ACC112 (cell line): ENCODE measurements at regions not wholly inside any gene's neighbourhood (a gene's known extent, or its start where the extent isn't known, plus 50 kb on each side); places are given as distances from the start of the nearest gene placed in this dataset.

Experiments used
- H2AFZ ChIP-seq: fragments of 200-600 bp; sonication (generic); one replicate; pipeline ENCODE4 v1.6.0; 2017; ENCODE audit warnings: antibody characterized with exemption, low read length; ENCODE audit not compliant: unreplicated experiment
- H3K27ac ChIP-seq: fragments of 200-600 bp; sonication (generic); 2 replicates; pipeline ENCODE4 v1.5.1; 2014; ENCODE audit warnings: low read depth, mild to moderate bottlenecking, antibody characterized with exemption, low read length, moderate library complexity
- H3K27me3 ChIP-seq: fragments of 200-600 bp; sonication (generic); 2 replicates; pipeline ENCODE4 v1.6.1; 2014; ENCODE audit warnings: mild to moderate bottlenecking, antibody characterized with exemption, low read length, moderate library complexity, mixed read lengths; ENCODE audit not compliant: insufficient read depth
- H3K36me3 ChIP-seq: fragments of 200-600 bp; sonication (generic); 2 replicates; pipeline ENCODE4 v1.6.1; 2016; ENCODE audit warnings: mild to moderate bottlenecking, antibody characterized with exemption, low read length, moderate library complexity, mixed read lengths; ENCODE audit not compliant: insufficient read depth
- H3K4me1 ChIP-seq: fragments of 200-600 bp; sonication (generic); one replicate; pipeline ENCODE4 v1.6.1; 2016; ENCODE audit warnings: low read length, mixed read lengths; ENCODE audit not compliant: insufficient read depth, unreplicated experiment, control insufficient read depth
- H3K4me3 ChIP-seq: fragments of 200-600 bp; sonication (generic); 2 replicates; pipeline ENCODE4 v1.5.1; 2014; ENCODE audit warnings: mild to moderate bottlenecking, low read depth, low read length
- H3K79me2 ChIP-seq: fragments of 200-600 bp; sonication (generic); one replicate; pipeline ENCODE4 v1.6.0; 2016; ENCODE audit warnings: low read length; ENCODE audit not compliant: control insufficient read depth, unreplicated experiment, insufficient read depth

DNA sequence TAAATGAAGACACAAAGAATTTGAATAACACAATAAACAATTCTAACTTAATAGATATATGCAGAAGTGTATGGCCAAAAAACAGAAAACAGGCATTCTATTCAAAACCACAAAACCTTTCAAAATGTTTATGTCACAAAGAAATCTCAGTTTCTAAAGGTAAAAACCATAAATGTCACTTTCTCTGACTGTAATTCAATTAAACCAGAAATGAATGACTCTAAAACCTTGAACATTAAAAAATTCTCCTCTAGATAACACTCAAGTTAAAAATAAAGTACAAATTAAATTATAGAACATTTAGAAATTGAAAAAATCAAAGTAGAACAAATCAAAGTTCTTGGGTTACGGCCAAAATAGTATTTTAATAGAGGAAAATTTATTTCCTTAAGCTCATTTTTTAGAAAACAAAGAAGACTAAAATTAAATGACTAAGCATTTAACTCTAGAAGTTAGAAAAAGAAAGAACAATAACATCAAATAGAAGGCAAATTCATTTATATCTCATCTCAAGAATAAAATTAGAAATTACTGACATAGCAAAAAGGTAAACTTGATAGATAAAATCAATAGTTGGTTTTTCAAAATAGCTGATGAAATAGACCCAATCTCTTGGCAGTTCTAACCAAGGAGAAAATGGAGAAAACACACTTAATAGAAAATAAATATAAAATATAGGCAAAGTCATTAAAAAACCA, 198.8 kb downstream of the TEX36 start:
- Histone ChIP-seq H3K27ac (no peak overlapping the region), H3K79me2 (no peaks in the 10 kb centered on the region), H3K36me3 (no peaks in the 10 kb centered on the region), H3K4me3 (no peak overlapping the region), H3K4me1 (no peaks in the 10 kb centered on the region), H3K27me3 (no peaks in the 10 kb centered on the region), H2AFZ (no peak overlapping the region)

DNA sequence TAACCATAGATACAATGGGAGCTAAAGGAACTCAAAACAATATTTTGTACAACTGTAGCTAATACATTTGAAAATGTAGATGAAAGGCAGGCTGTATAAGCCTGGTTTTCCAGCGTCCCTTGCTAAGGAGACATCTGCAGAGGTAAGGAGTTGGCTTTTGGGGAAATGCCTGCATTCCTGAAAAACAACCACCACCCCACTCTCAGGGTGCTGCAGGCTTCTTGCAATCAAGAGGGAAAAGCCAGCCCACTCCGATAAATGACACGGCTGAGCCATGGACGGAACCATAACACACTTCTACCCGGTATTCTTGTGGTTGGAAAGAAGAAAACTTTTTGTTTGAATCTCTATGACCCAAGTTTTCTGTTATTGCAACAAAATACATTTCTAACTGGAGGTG, 200.3 kb downstream of the TEX36 start:
- H3K4me1 ChIP-seq, result no peaks in the 10 kb centered on the region
- no peak overlapping the region for H3K4me3 ChIP-seq
- no peaks in the 10 kb centered on the region for H3K27me3 ChIP-seq
- H3K27ac ChIP-seq, result no peak overlapping the region
- H2AFZ ChIP-seq, result no peak overlapping the region
- H3K36me3 ChIP-seq, result no peaks in the 10 kb centered on the region
- no peaks in the 10 kb centered on the region for H3K79me2 ChIP-seq

DNA sequence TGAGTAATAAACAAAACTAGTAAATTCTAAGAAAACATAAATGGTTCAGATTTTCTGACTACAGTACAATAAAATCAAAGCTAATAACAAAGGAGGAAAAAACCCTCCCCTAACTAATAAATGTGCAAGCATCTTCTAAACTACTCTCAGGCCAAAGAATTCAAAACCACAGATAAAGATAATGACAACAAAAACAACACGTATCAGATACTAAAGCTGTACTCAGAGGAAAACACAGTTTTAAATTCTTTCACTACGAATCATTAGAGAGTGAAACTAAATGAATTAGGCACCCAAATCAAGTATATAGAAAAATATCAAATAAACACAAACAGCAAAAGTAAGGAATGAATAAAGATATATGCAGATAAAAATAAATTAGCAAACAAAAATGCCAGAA, 200.9 kb downstream of the TEX36 start:
- no peak overlapping the region for H3K27ac ChIP-seq
- H3K79me2 ChIP-seq, result no peaks in the 10 kb centered on the region
- no peaks in the 10 kb centered on the region for H3K4me1 ChIP-seq
- H2AFZ ChIP-seq, result no peak overlapping the region
- peak overlapping the region; percentile 33; the same call in 1 of the 2 replicates for H3K4me3 ChIP-seq
- no peaks in the 10 kb centered on the region for H3K36me3 ChIP-seq
- no peaks in the 10 kb centered on the region for H3K27me3 ChIP-seq

DNA sequence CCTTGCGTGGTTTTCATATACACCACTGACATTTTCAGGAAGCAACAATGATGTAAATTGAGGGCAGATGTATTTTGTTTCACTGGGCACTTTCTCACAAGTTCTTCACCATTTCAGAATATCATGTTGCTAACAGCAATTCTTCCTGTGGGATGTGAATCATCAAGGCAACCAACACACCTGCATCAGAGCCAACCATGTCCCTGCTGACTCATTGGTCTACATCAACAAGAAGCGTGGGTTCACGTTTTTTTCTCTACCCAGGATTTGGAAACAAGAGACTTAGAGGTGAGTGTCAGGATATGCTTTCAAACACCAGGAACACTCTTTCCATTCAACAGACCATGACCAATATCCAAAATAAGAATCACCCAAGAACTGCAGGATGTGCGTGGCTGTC, 203.9 kb downstream of the TEX36 start:
- no peaks in the 10 kb centered on the region for H3K4me1 ChIP-seq
- H3K27me3 ChIP-seq, result no peaks in the 10 kb centered on the region
- H3K79me2 ChIP-seq, result no peaks in the 10 kb centered on the region
- H3K4me3 ChIP-seq, result no peak overlapping the region
- no peaks in the 10 kb centered on the region for H3K36me3 ChIP-seq
- no peak overlapping the region for H3K27ac ChIP-seq
- no peak overlapping the region for H2AFZ ChIP-seq

DNA sequence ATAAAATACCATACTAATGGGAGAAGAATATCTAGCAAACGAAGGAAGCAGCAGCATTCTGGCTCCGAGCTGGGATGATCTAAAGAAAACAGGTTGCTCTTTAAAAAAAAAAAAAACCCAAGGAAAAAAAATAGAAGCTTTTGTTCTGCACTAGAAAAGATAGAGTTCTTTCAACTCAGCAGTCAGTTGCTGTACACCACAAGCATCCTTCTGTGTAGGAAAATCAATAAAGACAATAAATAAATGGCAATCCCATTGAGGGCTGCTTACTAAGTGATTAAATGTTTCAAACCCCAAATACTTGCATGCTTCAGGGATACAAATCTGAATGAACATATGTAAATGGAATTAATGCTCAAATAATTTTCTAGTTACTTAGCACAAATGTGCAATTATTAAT, 207.1 kb downstream of the TEX36 start:
- H3K27me3 ChIP-seq, result no peaks in the 10 kb centered on the region
- no peak overlapping the region for H2AFZ ChIP-seq
- H3K36me3 ChIP-seq, result no peaks in the 10 kb centered on the region
- H3K4me3 ChIP-seq, result no peak overlapping the region
- H3K27ac ChIP-seq, result no peak overlapping the region
- no peaks in the 10 kb centered on the region for H3K4me1 ChIP-seq
- no peaks in the 10 kb centered on the region for H3K79me2 ChIP-seq

DNA sequence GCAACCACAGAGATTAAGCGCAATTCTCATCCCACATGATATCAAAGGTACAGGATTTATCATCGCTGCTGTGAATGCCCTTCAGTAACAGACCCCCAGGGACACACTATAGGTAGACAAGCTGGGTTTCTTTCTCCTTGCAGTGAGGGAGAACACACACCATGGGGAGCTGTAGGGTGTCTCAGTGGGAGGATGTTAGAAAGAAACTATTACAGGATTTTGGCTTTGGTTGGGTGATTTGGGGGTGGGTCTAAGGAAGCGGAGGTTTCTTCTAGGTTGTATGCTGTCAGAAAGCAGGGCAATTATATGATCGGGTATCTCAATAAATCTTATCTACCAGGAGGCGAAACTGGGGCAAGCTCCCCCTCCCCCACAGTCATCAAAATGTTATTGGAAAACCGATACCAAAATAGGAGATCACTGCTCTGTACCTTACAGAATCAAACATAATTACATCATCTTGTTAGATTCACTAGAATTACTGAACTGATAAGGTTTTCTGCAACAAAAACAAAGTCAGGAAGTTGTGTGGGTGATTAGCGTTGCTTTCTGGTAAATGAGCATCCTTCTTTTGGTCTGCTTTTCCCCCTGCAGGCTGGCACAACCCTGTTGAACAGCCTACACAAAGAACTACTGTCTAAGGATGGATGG, 209.7 kb downstream of the TEX36 start:
- Histone ChIP-seq H3K36me3 (no peaks in the 10 kb centered on the region), H3K4me1 (no peaks in the 10 kb centered on the region), H3K27ac (no peak overlapping the region), H3K79me2 (no peaks in the 10 kb centered on the region), H2AFZ (no peak overlapping the region), H3K27me3 (no peaks in the 10 kb centered on the region), H3K4me3 (no peak overlapping the region)

DNA sequence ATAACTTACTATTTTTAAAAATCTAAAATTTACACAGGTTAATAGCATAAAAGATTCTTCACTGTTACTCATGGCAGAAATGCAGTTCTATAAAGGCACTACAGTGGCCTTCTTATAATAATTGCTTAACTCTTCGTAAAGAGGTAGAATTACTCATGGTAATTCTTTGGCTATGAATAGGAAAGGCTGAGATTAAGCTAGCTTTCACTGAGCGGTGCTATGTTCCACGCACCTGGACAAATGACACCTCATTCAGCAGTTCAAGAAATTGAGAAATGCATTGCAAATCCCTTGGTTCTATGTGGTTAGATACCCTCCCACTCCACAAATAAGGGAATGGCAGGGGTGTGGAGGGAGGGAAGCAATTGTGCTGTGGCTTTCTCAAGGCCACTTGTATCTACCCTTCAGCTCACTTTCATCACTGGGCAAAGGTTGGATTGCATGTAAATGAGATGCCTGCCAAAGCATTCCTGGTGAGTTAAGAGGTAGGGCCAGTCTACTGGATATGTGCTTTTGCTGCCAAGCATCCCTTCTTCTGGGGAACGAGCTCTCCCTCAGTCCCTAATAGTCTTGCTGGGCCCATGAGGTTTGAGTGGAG, 210.9 kb downstream of the TEX36 start:
- Histone ChIP-seq H3K27me3 (no peaks in the 10 kb centered on the region), H2AFZ (no peak overlapping the region), H3K4me3 (no peak overlapping the region), H3K36me3 (no peaks in the 10 kb centered on the region), H3K79me2 (no peaks in the 10 kb centered on the region), H3K4me1 (no peaks in the 10 kb centered on the region), H3K27ac (no peak overlapping the region)

DNA sequence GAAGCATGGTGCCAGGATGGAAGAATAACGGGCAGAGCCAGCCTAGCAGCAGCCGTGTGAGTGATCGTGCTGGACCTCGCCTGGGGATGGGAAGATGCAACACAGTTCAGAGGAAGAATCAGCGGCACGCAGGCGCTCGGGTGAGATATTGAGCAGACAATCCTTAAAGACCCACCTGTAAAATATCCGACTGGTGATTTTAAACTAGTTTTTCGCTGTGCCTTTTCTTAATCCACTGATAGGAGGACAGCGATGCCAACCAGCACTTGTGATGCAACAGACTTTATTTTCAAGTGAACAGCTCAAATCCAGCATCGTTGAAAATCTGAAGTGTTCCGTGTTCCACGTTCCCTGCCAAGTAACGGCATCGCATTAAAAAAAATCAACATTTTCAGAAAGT, 214.7 kb downstream of the TEX36 start:
- H3K27ac ChIP-seq, result no peak overlapping the region
- H3K27me3 ChIP-seq, result no peaks in the 10 kb centered on the region

DNA sequence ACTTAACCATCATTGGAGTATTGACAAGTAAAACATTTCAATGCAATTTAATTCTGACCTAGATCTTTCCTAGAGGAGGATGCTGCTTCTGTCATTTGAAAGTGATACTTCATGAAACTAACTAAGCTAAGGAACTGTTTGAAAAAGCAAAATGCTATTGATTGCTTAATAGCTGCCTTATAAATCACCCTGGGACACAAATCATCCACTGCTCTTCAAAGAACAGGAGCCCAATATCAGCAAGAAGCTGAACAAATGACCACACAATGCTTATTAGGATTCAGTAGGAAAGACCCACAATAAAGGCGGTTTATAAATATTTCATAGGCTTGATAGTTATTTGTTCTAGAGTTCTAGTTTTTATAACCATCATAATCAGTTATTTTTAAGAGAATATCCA, 216.3 kb downstream of the TEX36 start:
- Histone ChIP-seq H3K36me3 (no peaks in the 10 kb centered on the region), H2AFZ (no peak overlapping the region), H3K4me1 (no peaks in the 10 kb centered on the region), H3K4me3 (no peak overlapping the region), H3K27ac (no peak overlapping the region), H3K79me2 (no peaks in the 10 kb centered on the region), H3K27me3 (no peaks in the 10 kb centered on the region)

More for the DNA sequence above, 214.7 kb downstream of the TEX36 start:
- Histone ChIP-seq H2AFZ (no peak overlapping the region), H3K36me3 (no peaks in the 10 kb centered on the region), H3K4me3 (no peak overlapping the region), H3K4me1 (no peaks in the 10 kb centered on the region), H3K79me2 (no peaks in the 10 kb centered on the region)

DNA sequence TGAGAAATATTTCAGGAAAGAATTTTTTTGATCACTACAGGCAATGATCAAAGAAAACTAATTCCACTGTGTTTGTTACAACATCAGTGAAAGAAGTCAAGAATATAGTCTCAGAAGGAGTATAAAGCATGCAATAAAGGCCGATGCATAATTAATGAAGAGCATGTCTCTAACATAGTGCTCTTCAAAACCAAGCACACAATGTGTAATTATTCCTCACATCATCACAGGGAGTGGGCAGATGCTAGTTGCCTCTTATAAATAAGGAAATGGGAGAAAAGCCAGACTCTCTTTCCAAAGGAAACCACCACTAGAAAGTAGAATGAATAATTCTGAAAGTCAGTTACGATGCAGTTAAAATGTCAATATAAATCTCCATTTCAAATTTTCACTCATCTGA, 220.1 kb downstream of the TEX36 start:
- Histone ChIP-seq H3K4me1 (no peaks in the 10 kb centered on the region), H2AFZ (no peak overlapping the region), H3K27me3 (no peaks in the 10 kb centered on the region), H3K79me2 (no peaks in the 10 kb centered on the region), H3K27ac (no peak overlapping the region), H3K4me3 (no peak overlapping the region), H3K36me3 (no peaks in the 10 kb centered on the region)

DNA sequence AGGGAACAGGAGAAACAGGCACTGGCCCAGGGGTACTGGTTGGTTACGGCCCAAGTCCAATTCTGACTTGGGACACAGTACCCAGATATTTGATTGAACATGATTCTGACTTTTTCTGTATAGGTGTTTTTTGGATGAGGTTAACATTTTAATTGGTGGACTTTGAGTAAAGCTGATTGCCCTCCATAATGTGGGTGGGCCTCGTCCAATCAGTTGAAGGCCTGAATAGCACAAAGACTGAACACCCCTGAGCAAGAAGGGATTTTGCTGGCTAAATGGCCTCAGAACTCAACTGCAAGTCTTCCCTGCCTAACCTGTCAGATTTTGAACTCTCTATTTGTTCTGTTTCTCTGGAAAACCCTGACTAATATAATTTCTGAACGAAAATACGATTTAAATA, 222.6 kb downstream of the TEX36 start:
- no peaks in the 10 kb centered on the region for H3K4me1 ChIP-seq
- H2AFZ ChIP-seq, result no peak overlapping the region
- H3K36me3 ChIP-seq, result no peaks in the 10 kb centered on the region
- no peaks in the 10 kb centered on the region for H3K27me3 ChIP-seq
- H3K79me2 ChIP-seq, result no peaks in the 10 kb centered on the region
- H3K4me3 ChIP-seq, result no peak overlapping the region
- no peak overlapping the region for H3K27ac ChIP-seq
